ENCODE measurements at regions not wholly inside any gene's neighbourhood (a gene's known extent, or its start where the extent isn't known, plus 50 kb on each side); places are given as distances from the start of the nearest gene placed in this dataset.
"Not testable (repeated sequence)": the region's sequence is repeated elsewhere in the genome, so short reads cannot be mapped to it uniquely, and the experiment has no call there.

DNA sequence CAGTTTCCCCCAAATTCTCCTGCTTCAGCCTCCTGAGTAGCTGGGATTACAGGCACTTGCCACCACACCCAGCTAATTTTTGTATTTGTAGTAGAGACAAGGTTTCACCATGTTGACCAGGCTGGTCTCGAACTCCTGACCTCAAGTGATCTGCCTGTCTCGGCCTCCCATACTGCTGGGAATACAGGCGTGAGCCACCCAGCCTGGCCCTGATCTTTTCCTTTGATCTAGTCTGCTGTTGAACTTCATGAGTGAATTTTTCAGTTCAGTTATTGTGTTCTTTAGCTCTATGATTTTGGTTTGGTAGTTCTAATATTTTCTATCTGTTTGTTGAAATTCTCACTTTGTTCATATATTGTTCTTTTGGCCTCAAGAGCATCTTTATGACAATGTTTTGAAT lies 83.4 kb upstream of the RAP2C start:
- not testable (repeated sequence) for H3K27me3 Mint-ChIP-seq; H3K4me3 Mint-ChIP-seq (ENCODE audit: low read depth); H3K4me1 Mint-ChIP-seq (ENCODE audit: low read depth); H3K27ac Mint-ChIP-seq; H3K9me3 Mint-ChIP-seq (ENCODE audit: low read depth); H3K36me3 Mint-ChIP-seq (ENCODE audit: insufficient read depth); DNase-seq (ENCODE audit: low spot score, unreplicated experiment)

DNA sequence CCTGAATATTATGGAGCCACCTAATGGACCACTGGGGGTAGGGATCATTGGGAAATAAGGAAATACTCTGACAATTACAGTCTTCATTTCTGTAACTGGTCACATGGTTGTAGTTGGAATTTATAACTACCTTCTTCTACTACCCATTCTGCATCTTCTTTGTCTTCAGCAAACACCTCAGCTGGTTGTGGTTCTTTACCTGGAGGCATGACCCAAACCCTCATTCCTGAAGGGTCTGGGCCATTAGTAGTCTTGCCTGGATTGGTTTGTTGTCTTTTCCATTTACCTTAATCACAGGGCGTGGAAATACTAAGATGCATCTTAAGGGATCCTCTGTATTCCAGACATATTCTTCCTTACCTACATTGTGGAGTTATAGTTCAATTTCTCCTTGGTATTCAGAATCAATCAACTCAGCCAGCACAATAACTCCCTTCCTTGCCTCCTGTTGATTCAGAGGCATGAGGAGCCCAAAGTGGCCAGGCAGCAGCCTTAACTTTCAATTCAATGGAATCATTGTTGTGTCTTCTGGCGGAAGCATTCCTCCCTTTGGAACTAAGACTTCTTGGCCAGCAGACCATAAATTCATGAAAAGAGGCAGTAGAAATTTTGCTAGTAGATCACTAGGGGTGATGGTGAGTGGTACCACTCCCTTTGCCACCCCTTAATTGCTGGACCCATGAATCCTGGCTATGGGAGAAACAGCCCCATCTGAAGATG lies 75.7 kb upstream of the RAP2C start:
- TF ChIP-seq, protein P1, sequence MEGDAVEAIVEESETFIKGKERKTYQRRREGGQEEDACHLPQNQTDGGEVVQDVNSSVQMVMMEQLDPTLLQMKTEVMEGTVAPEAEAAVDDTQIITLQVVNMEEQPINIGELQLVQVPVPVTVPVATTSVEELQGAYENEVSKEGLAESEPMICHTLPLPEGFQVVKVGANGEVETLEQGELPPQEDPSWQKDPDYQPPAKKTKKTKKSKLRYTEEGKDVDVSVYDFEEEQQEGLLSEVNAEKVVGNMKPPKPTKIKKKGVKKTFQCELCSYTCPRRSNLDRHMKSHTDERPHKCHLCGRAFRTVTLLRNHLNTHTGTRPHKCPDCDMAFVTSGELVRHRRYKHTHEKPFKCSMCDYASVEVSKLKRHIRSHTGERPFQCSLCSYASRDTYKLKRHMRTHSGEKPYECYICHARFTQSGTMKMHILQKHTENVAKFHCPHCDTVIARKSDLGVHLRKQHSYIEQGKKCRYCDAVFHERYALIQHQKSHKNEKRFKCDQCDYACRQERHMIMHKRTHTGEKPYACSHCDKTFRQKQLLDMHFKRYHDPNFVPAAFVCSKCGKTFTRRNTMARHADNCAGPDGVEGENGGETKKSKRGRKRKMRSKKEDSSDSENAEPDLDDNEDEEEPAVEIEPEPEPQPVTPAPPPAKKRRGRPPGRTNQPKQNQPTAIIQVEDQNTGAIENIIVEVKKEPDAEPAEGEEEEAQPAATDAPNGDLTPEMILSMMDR (IDR thresholded peaks at IDR 0.05; ENCODE audit: unreplicated experiment), result no peak
- Mint-ChIP-seq H3K4me3 (ENCODE audit: low read depth) (no peak overlapping the region), H3K4me1 (ENCODE audit: low read depth) (no peaks in the 10 kb centered on the region), H3K27ac (no peak overlapping the region), H3K36me3 (ENCODE audit: insufficient read depth) (peaks cover 4% of the 10 kb centered on the region), H3K9me3 (ENCODE audit: low read depth) (peaks cover 5% of the 10 kb centered on the region), H3K27me3 (no peaks in the 10 kb centered on the region)
- no peak for DNase-seq (ENCODE audit: low spot score, unreplicated experiment)

DNA sequence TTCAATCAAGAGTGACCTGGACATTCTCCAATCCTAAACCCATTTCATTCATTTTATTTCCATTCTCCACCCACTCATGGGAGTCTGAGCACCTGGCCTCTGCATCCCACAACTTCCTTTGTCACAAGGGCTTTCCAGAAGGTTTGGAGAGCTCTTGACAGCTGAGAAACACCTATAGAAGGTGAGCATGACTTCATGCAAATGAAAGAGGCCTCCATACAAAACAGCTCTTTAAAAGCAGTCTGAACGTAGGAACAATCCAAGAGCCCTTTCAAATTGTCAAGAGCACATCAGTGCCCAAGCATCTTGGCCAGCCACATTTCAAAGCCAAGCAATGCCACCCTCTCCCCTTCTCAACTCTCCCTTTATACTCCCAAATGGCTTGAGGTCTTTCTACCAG lies 74.9 kb upstream of the RAP2C start:
- no peak overlapping the region for H3K4me3 Mint-ChIP-seq (ENCODE audit: low read depth)
- H3K27ac Mint-ChIP-seq, result no peak overlapping the region
- H3K4me1 Mint-ChIP-seq (ENCODE audit: low read depth), result no peaks in the 10 kb centered on the region
- peaks cover 6% of the 10 kb centered on the region for H3K9me3 Mint-ChIP-seq (ENCODE audit: low read depth)
- TF ChIP-seq, protein P1 (IDR thresholded peaks at IDR 0.05; ENCODE audit: unreplicated experiment), result no peak
- no peaks in the 10 kb centered on the region for H3K27me3 Mint-ChIP-seq
- peaks cover 4% of the 10 kb centered on the region for H3K36me3 Mint-ChIP-seq (ENCODE audit: insufficient read depth)
- no peak for DNase-seq (ENCODE audit: low spot score, unreplicated experiment)

DNA sequence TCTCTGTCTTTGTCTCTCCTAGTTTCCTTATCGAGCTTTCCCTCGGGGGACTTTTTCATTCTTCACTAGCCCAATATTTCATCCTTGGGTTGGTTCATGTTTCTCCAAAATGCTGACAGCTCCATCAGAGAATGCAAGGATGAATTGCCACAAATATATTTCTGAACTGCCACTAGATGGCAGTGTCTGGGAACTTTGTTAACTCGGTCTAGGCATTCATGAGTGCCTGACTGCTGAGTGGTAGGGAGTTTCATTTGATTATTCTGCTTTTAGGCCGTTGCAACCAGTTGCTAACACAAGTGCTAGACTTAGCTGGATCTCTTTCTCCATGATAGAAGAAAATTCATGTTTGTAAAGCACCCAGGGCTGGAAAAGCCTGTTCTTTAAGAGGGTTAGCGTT lies 73.5 kb upstream of the RAP2C start:
- no peak overlapping the region for H3K4me3 Mint-ChIP-seq (ENCODE audit: low read depth)
- H3K36me3 Mint-ChIP-seq (ENCODE audit: insufficient read depth), result peaks cover 4% of the 10 kb centered on the region
- TF ChIP-seq, protein P1 (IDR thresholded peaks at IDR 0.05; ENCODE audit: unreplicated experiment), result peak; percentile 80
- peaks cover 13% of the 10 kb centered on the region for H3K9me3 Mint-ChIP-seq (ENCODE audit: low read depth)
- no peaks in the 10 kb centered on the region for H3K4me1 Mint-ChIP-seq (ENCODE audit: low read depth)
- H3K27ac Mint-ChIP-seq, result no peak overlapping the region
- H3K27me3 Mint-ChIP-seq, result no peaks in the 10 kb centered on the region
- no peak for DNase-seq (ENCODE audit: low spot score, unreplicated experiment)

DNA sequence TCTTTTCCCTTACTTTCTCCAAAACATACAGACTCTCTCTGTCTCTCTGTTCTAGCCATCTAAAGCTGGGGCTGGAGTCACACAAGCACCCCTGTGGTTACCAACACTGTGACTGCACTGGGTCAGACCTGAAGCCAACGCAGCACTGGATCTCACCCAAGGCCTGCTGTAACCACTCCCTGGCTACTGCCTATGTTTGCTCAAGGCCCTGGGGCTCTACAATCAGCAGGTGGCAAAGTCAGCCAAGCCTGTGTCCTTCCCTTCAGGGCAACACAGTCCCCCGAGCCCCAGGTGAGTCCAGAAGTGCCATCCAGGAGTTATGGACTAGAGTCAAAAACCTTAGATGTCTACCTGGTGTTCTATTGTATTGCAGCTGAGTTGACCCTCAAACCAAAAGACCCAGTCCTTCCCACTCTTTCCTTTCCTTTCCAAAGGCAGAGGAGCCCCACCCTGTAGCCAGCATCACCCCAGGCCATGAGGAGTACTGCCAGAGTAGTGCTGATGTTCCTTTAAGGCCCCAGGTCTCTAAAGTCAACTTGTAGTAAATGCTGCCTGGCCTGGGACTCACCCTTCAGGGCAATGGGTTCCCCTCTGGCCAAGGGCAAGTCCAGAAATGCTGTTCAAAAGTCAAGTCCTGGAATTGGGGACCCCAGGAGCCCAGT lies 58.8 kb upstream of the RAP2C start:
- TF ChIP-seq, protein P1 (IDR thresholded peaks at IDR 0.05; ENCODE audit: unreplicated experiment), result no peak
- peaks cover 2% of the 10 kb centered on the region for H3K36me3 Mint-ChIP-seq (ENCODE audit: insufficient read depth)
- DNase-seq (ENCODE audit: low spot score, unreplicated experiment), result no peak
- H3K27me3 Mint-ChIP-seq, result no peaks in the 10 kb centered on the region
- H3K4me1 Mint-ChIP-seq (ENCODE audit: low read depth), result no peaks in the 10 kb centered on the region
- no peak overlapping the region for H3K27ac Mint-ChIP-seq
- H3K4me3 Mint-ChIP-seq (ENCODE audit: low read depth), result no peak overlapping the region
- peaks cover 22% of the 10 kb centered on the region for H3K9me3 Mint-ChIP-seq (ENCODE audit: low read depth)

DNA sequence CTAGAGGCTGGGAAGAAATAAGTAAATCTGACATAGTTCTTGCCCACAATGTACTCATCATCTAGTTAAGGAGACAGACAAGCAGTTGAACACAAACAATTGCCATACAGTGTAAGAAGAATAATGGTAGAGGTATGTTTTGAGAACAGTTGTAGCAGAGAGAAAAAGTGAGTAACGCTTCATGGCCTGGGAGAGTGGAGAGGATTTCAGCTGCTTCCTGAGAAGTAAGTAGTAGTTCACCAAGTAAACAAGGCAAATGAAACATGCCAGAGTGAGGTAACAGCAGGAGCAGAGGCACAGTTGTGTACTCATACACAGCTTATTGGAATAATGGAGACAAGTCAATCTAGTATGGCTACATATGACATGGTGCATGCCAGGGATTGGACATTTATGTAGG lies 53.6 kb upstream of the RAP2C start:
- DNase-seq (ENCODE audit: low spot score, unreplicated experiment), result no peak

More for the DNA sequence above, 53.6 kb upstream of the RAP2C start:
- Mint-ChIP-seq H3K27ac (no peak overlapping the region), H3K9me3 (ENCODE audit: low read depth) (peaks cover 22% of the 10 kb centered on the region), H3K4me1 (ENCODE audit: low read depth) (peaks cover 3% of the 10 kb centered on the region), H3K36me3 (ENCODE audit: insufficient read depth) (peaks cover 2% of the 10 kb centered on the region), H3K4me3 (ENCODE audit: low read depth) (no peak overlapping the region), H3K27me3 (no peaks in the 10 kb centered on the region)
- TF ChIP-seq, protein P1 (IDR thresholded peaks at IDR 0.05; ENCODE audit: unreplicated experiment), result no peak
